T-helper 2 cell treated with Interferon-gamma antibody and Interleukin-4, amounts not matched to agents 5 μg/mL and 100 μg/mL, for 36 hours (primary cell): ENCODE measurements at regions not wholly inside any gene's neighbourhood (a gene's known extent, or its start where the extent isn't known, plus 50 kb on each side); places are given as distances from the start of the nearest gene placed in this dataset.

Source experiments
- DNase-seq: peaks from one replicate; pipeline ENCODE4 v3.0.0; 2021; ENCODE audit warnings: low spot score
- H3K27ac Mint-ChIP-seq: one replicate; pipeline ENCODE4 v1.8.0; 2021; ENCODE audit warnings: mild to moderate bottlenecking, mixed read lengths
- H3K27me3 Mint-ChIP-seq: one replicate; pipeline ENCODE4 v1.8.0; 2021; ENCODE audit warnings: low read depth, mixed read lengths
- H3K36me3 Mint-ChIP-seq: one replicate; pipeline ENCODE4 v1.8.0; 2021; ENCODE audit warnings: low read depth, mixed read lengths
- H3K4me1 Mint-ChIP-seq: one replicate; pipeline ENCODE4 v1.8.0; 2021; ENCODE audit warnings: low read depth, mixed read lengths
- H3K4me3 Mint-ChIP-seq: one replicate; pipeline ENCODE4 v1.8.0; 2022; ENCODE audit warnings: mild to moderate bottlenecking, moderate library complexity, mixed read lengths
- H3K9me3 Mint-ChIP-seq: one replicate; pipeline ENCODE4 v1.8.0; 2021; ENCODE audit warnings: mixed read lengths

- Mint-ChIP-seq H3K27me3 (no peaks in the 10 kb centered on the region), H3K27ac (no peak overlapping the region), H3K4me1 (no peaks in the 10 kb centered on the region), H3K4me3 (no peak overlapping the region), H3K9me3 (peaks cover 25% of the 10 kb centered on the region), H3K36me3 (no peaks in the 10 kb centered on the region)
- no peak for DNase-seq
Measured at GRCh38 chr2:103265521-103265920, 503.7 kb downstream of the TMEM182 start.

- H3K9me3 Mint-ChIP-seq = peaks cover 37% of the 10 kb centered on the region
- no peak overlapping the region for H3K4me3 Mint-ChIP-seq
- no peaks in the 10 kb centered on the region for H3K4me1 Mint-ChIP-seq
- no peak overlapping the region for H3K27ac Mint-ChIP-seq
- no peaks in the 10 kb centered on the region for H3K27me3 Mint-ChIP-seq
- no peaks in the 10 kb centered on the region for H3K36me3 Mint-ChIP-seq
- no peak for DNase-seq
Measured at GRCh38 chr2:103268841-103269498, 507.1 kb downstream of the TMEM182 start.

- DNase-seq = no peak
- Mint-ChIP-seq H3K9me3 (peaks cover 18% of the 10 kb centered on the region), H3K36me3 (no peaks in the 10 kb centered on the region), H3K27ac (no peak overlapping the region), H3K4me3 (no peak overlapping the region), H3K4me1 (no peaks in the 10 kb centered on the region), H3K27me3 (no peaks in the 10 kb centered on the region)
Measured at GRCh38 chr2:103276869-103277268, 515.0 kb downstream of the TMEM182 start.

DNA sequence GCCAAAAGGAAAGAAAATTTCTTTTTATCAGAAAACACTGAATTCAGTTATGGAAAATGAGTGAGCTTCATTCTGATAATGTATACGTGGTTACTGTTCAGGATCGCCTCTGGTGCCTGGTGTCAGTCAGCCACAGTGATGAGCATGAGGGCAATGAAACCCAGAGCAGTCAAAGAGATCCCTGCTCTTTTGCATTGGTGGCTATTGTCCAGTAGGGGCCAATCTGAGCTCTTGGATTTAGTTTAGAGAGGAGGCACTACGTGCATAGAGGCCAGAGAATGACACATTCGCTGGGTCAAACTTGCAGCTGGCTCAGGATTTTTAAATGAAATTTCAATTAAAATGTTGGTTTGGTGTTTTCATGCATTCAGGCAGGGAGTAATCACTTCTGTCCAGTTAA, 522.9 kb downstream of the TMEM182 start:
- no peaks in the 10 kb centered on the region for H3K4me1 Mint-ChIP-seq
- no peak overlapping the region for H3K27ac Mint-ChIP-seq
- H3K36me3 Mint-ChIP-seq = no peaks in the 10 kb centered on the region
- no peak for DNase-seq
- peaks cover 4% of the 10 kb centered on the region for H3K9me3 Mint-ChIP-seq
- H3K4me3 Mint-ChIP-seq = no peak overlapping the region
- no peaks in the 10 kb centered on the region for H3K27me3 Mint-ChIP-seq

- Mint-ChIP-seq H3K27ac (no peak overlapping the region), H3K36me3 (no peaks in the 10 kb centered on the region)
Measured at GRCh38 chr2:103285354-103285753, 523.5 kb downstream of the TMEM182 start.

GRCh38 chr2:103287746-103288145, 525.9 kb downstream of the TMEM182 start:
- H3K27me3 Mint-ChIP-seq = peaks cover 2% of the 10 kb centered on the region
- no peaks in the 10 kb centered on the region for H3K4me1 Mint-ChIP-seq
- H3K36me3 Mint-ChIP-seq = no peaks in the 10 kb centered on the region
- H3K4me3 Mint-ChIP-seq = no peak overlapping the region
- no peak for DNase-seq
- no peak overlapping the region for H3K27ac Mint-ChIP-seq
- H3K9me3 Mint-ChIP-seq = no peaks in the 10 kb centered on the region

More at GRCh38 chr2:103285354-103285753, 523.5 kb downstream of the TMEM182 start:
- DNase-seq = no peak
- H3K4me1 Mint-ChIP-seq = no peaks in the 10 kb centered on the region
- no peak overlapping the region for H3K4me3 Mint-ChIP-seq
- H3K9me3 Mint-ChIP-seq = peaks cover 4% of the 10 kb centered on the region
- no peaks in the 10 kb centered on the region for H3K27me3 Mint-ChIP-seq

- Mint-ChIP-seq H3K27ac (no peak overlapping the region), H3K9me3 (no peaks in the 10 kb centered on the region), H3K36me3 (no peaks in the 10 kb centered on the region), H3K4me3 (no peak overlapping the region), H3K4me1 (no peaks in the 10 kb centered on the region), H3K27me3 (peaks cover 4% of the 10 kb centered on the region)
- DNase-seq = no peak
Measured at GRCh38 chr2:103288696-103289095, 526.9 kb downstream of the TMEM182 start.

GRCh38 chr2:103289105-103289725, 527.4 kb downstream of the TMEM182 start:
- Mint-ChIP-seq H3K4me1 (no peaks in the 10 kb centered on the region), H3K36me3 (no peaks in the 10 kb centered on the region), H3K27me3 (peaks cover 4% of the 10 kb centered on the region), H3K4me3 (no peak overlapping the region), H3K27ac (no peak overlapping the region), H3K9me3 (no peaks in the 10 kb centered on the region)
- DNase-seq = no peak

DNA sequence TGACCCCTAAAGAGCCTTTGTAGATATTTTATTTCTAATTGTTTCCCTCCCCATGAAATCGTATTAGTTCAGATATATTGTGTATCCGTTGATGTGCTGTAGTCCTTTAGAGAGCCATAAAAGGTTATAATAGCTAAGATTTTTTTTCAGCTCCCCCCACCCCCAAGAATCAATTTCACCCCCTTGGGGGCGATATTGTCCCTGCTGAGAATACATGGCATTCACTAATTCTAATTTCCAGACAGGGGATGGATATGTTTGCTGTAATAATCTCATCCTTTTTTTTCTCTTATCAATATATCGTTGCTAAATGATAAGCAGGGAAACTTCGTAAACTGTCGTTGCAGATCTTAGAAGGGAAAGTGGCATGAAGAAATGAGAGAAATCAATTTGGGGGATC, 530.7 kb downstream of the TMEM182 start:
- Mint-ChIP-seq H3K9me3 (no peaks in the 10 kb centered on the region), H3K27ac (no peak overlapping the region), H3K4me1 (no peaks in the 10 kb centered on the region), H3K36me3 (no peaks in the 10 kb centered on the region), H3K27me3 (peaks cover 4% of the 10 kb centered on the region), H3K4me3 (no peak overlapping the region)
- DNase-seq = no peak

GRCh38 chr2:103293067-103293741, 531.4 kb downstream of the TMEM182 start:
- no peaks in the 10 kb centered on the region for H3K4me1 Mint-ChIP-seq
- H3K36me3 Mint-ChIP-seq = no peaks in the 10 kb centered on the region
- DNase-seq = no peak
- no peak overlapping the region for H3K27ac Mint-ChIP-seq
- H3K4me3 Mint-ChIP-seq = no peak overlapping the region
- H3K27me3 Mint-ChIP-seq = peaks cover 4% of the 10 kb centered on the region
- H3K9me3 Mint-ChIP-seq = no peaks in the 10 kb centered on the region

DNA sequence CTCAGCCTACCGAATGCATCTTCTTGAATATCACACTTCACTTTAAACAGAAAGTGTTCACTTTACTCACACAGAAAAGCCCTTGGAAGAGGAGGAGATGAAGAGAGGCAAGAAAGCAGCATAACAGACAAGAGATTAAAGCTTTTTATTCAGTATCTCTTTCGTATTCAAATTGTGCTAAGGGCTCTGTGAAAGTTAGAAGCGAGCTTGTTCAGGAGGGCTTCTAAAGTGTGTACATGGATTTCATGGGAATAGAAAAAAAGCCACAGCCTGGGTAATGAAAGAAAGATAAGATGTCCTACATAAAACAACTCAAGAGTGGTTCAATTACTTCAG, 531.9 kb downstream of the TMEM182 start:
- no peak overlapping the region for H3K4me3 Mint-ChIP-seq
- H3K27ac Mint-ChIP-seq = no peak overlapping the region
- peaks cover 4% of the 10 kb centered on the region for H3K27me3 Mint-ChIP-seq
- H3K4me1 Mint-ChIP-seq = no peaks in the 10 kb centered on the region
- DNase-seq = no peak
- no peaks in the 10 kb centered on the region for H3K36me3 Mint-ChIP-seq
- H3K9me3 Mint-ChIP-seq = no peaks in the 10 kb centered on the region

GRCh38 chr2:103294420-103294819, 532.6 kb downstream of the TMEM182 start:
- no peaks in the 10 kb centered on the region for H3K4me1 Mint-ChIP-seq
- peaks cover 4% of the 10 kb centered on the region for H3K27me3 Mint-ChIP-seq

GRCh38 chr2:103295591-103295990, 533.8 kb downstream of the TMEM182 start:
- H3K27me3 Mint-ChIP-seq = peaks cover 4% of the 10 kb centered on the region
- no peaks in the 10 kb centered on the region for H3K9me3 Mint-ChIP-seq
- H3K27ac Mint-ChIP-seq = no peak overlapping the region
- no peaks in the 10 kb centered on the region for H3K36me3 Mint-ChIP-seq
- H3K4me3 Mint-ChIP-seq = no peak overlapping the region
- DNase-seq = no peak
- no peaks in the 10 kb centered on the region for H3K4me1 Mint-ChIP-seq

More at GRCh38 chr2:103294420-103294819, 532.6 kb downstream of the TMEM182 start:
- Mint-ChIP-seq H3K27ac (no peak overlapping the region), H3K36me3 (no peaks in the 10 kb centered on the region), H3K9me3 (no peaks in the 10 kb centered on the region), H3K4me3 (no peak overlapping the region)
- DNase-seq = no peak

DNA sequence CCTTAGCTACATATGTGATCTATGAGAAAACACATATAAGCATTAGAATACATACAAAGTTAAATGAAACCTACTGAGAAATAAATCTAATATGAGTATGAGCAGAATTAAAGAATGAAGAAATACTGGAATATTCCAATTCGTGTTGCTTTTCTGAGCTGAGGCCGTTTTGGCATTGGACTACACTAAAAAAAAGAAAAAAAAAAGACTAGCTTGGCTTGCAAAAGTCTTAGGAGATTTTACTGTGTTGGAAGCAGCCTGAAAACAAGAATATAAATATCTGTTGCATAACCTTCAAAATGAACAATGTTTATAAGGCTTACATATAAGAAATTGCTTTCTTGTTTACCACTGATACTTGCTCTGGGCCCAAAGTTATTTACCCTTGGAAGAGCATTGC, 562.8 kb downstream of the TMEM182 start:
- Mint-ChIP-seq H3K4me3 (no peak overlapping the region), H3K27ac (no peak overlapping the region), H3K4me1 (no peaks in the 10 kb centered on the region), H3K36me3 (no peaks in the 10 kb centered on the region), H3K9me3 (no peaks in the 10 kb centered on the region), H3K27me3 (no peaks in the 10 kb centered on the region)
- DNase-seq = no peak
